ENCODE measurements at regions not wholly inside any gene's neighbourhood (a gene's known extent, or its start where the extent isn't known, plus 50 kb on each side); places are given as distances from the start of the nearest gene placed in this dataset.

- TF ChIP-seq CTCF (IDR thresholded peaks at IDR 0.05; ENCODE audit: low read depth, low read length) (no peak), EZH2phosphoT487 (IDR thresholded peaks at IDR 0.05; ENCODE audit: low read depth) (no peak)
Measured at GRCh38 chr3:106029954-106030626, 161.3 kb upstream of the CBLB start.
